Endothelial cell of umbilical vein (primary cell): ENCODE measurements at regions not wholly inside any gene's neighbourhood (a gene's known extent, or its start where the extent isn't known, plus 50 kb on each side); places are given as distances from the start of the nearest gene placed in this dataset.
"Not testable (repeated sequence)": the region's sequence is repeated elsewhere in the genome, so short reads cannot be mapped to it uniquely, and the experiment has no call there.

Experiments used
- BruUV-seq: library from RNA; stranded (reverse); fragments of 400-500 nt; replicated peaks from 2 replicates; lab custom pipeline; 2021; lab: Mats Ljungman, UMichigan
- CTCF ChIA-PET: fragments of 300-600, 350-600 bp; sonication (Branson Sonifier 250); formaldehyde crosslinking; loops from one replicate; lab custom pipeline; 2021; ENCODE audit warnings: antibody characterized with exemption, inconsistent platforms; lab: Charles Lee
- POLR2A ChIA-PET: fragments of 300-600, 350-600 bp; sonication (Branson Sonifier 250); formaldehyde crosslinking; loops from one replicate; lab custom pipeline; 2021; ENCODE audit warnings: antibody characterized with exemption, inconsistent platforms; lab: Charles Lee
- DNase-seq: peaks from one replicate; pipeline ENCODE4 v3.0.0-alpha.2; 2011; ENCODE audit warnings: low read depth, low spot score
- FAIRE-seq: peaks from 2 replicates; lab custom pipeline; 2011; peaks lifted over from hg19 to GRCh38; lab: Jason Lieb, UNC
- H2AFZ ChIP-seq: 2 replicates; pipeline ENCODE4 v1.6.0; 2012; ENCODE audit warnings: low read depth, low read length, control low read depth, inconsistent platforms
- H3K27ac ChIP-seq: 2 replicates; pipeline ENCODE4 v1.5.1; 2011; ENCODE audit warnings: low read depth, mild to moderate bottlenecking, control low read depth, low read length, moderate library complexity; ENCODE audit not compliant: insufficient read depth
- H3K27me3 ChIP-seq, 2 experiments: 2 replicates each; pipeline versions ENCODE4 v1.6.0 to v1.6.1; 2011; ENCODE audit warnings: low read length in 2 of 2, mixed read lengths in 1 of 2; ENCODE audit not compliant: control insufficient read depth in 2 of 2, insufficient read depth in 2 of 2
- H3K36me3 ChIP-seq, 2 experiments: 2 replicates in 1 of 2; 3 replicates in 1 of 2; pipeline ENCODE4 v1.5.1; 2011; ENCODE audit warnings: low read length in 2 of 2, mild to moderate bottlenecking in 1 of 2, moderate library complexity in 1 of 2; ENCODE audit not compliant: control insufficient read depth in 2 of 2, insufficient read depth in 2 of 2; ENCODE audit errors: extremely low read depth in 1 of 2
- H3K4me1 ChIP-seq: 3 replicates; pipeline ENCODE4 v1.5.1; 2011; ENCODE audit warnings: mild to moderate bottlenecking, low read length; ENCODE audit not compliant: control insufficient read depth, insufficient read depth; ENCODE audit errors: extremely low read depth
- H3K4me2 ChIP-seq: 2 replicates; pipeline ENCODE4 v1.6.1; 2011; ENCODE audit warnings: low read length, control low read depth, mixed read lengths; ENCODE audit not compliant: insufficient read depth
- H3K4me3 ChIP-seq, 3 experiments: fragments of 200-600 bp in 1 of 3; sonication (generic), shearing (Covaris generic) in 1 of 3; replicated peaks in 1 of 3; 2 replicates each; pipeline ENCODE4 v1.5.1; 2011 to 2016; ENCODE audit warnings: control low read depth in 3 of 3, low read length in 3 of 3, mild to moderate bottlenecking in 2 of 3, inconsistent platforms in 1 of 3, low read depth in 1 of 3, moderate library complexity in 1 of 3; ENCODE audit not compliant: insufficient read depth in 1 of 3
- H3K79me2 ChIP-seq: 2 replicates; pipeline ENCODE4 v1.6.0; 2012; ENCODE audit warnings: low read length, inconsistent platforms; ENCODE audit not compliant: control insufficient read depth, insufficient read depth
- H3K9ac ChIP-seq: replicated peaks from 2 replicates; pipeline ENCODE3; 2011; ENCODE audit warnings: low read length, control low read depth; ENCODE audit not compliant: insufficient read depth; ENCODE audit errors: extremely low read depth
- H3K9me1 ChIP-seq: replicated peaks from 3 replicates; pipeline ENCODE4 v1.6.0; 2011; ENCODE audit warnings: mild to moderate bottlenecking, low read length; ENCODE audit not compliant: control insufficient read depth, insufficient read depth; ENCODE audit errors: extremely low read depth
- H3K9me3 ChIP-seq: replicated peaks from 2 replicates; pipeline ENCODE4 v1.5.1; 2012; ENCODE audit warnings: low read length, inconsistent platforms; ENCODE audit not compliant: control insufficient read depth, insufficient read depth
- H4K20me1 ChIP-seq: replicated peaks from 2 replicates; pipeline ENCODE3; 2011; ENCODE audit warnings: mild to moderate bottlenecking, low read length; ENCODE audit not compliant: control insufficient read depth, insufficient read depth; ENCODE audit errors: extremely low read depth
- EZH2 ChIP-seq: IDR thresholded peaks from 2 replicates; pipeline ENCODE4 v1.6.1; 2012; ENCODE audit warnings: borderline replicate concordance, low read depth, mild to moderate bottlenecking, moderate library complexity, low read length, inconsistent platforms; ENCODE audit not compliant: severe bottlenecking
- FOS ChIP-seq: IDR thresholded peaks from 2 replicates; pipeline ENCODE4 v1.6.1; 2011; ENCODE audit warnings: mild to moderate bottlenecking, low read length, moderate library complexity, borderline replicate concordance; ENCODE audit not compliant: insufficient read depth
- GATA2 ChIP-seq: IDR thresholded peaks from 2 replicates; pipeline ENCODE4 v1.7.0; 2011; ENCODE audit warnings: low read depth, mild to moderate bottlenecking, moderate library complexity, mixed read lengths, low read length; ENCODE audit not compliant: insufficient read length, insufficient read depth
- JUN ChIP-seq: IDR thresholded peaks from 2 replicates; pipeline ENCODE4 v1.6.1; 2011; ENCODE audit warnings: borderline replicate concordance, low read depth; ENCODE audit not compliant: insufficient read length, insufficient read depth
- MYC ChIP-seq: IDR thresholded peaks from one replicate; pipeline ENCODE4 v1.6.1; 2011; ENCODE audit warnings: mild to moderate bottlenecking, low read depth, low read length
- POLR2A ChIP-seq: IDR thresholded peaks from 2 replicates; pipeline ENCODE4 v1.6.1; 2012; ENCODE audit warnings: low read depth, mild to moderate bottlenecking, control low read depth, low read length
- POLR2AphosphoS5 ChIP-seq: IDR thresholded peaks from 2 replicates; pipeline ENCODE4 v1.6.1; 2012; ENCODE audit warnings: low read depth, mild to moderate bottlenecking, control low read depth, low read length, moderate library complexity; ENCODE audit not compliant: insufficient read depth
- dilution Hi-C: fragments of 300-500 bp; cut with MboI; formaldehyde crosslinking; loops from one replicate; pipeline ENCODE4 v1.15.0; 2019; ENCODE audit warnings: low sequenced_read_pairs; ENCODE audit not compliant: extremely low pct_ligation_motif_present
- intact Hi-C: fragments of 100-400 bp; cut with micrococcal nuclease; formaldehyde crosslinking; loops from one replicate; pipeline ENCODE4 v1.10.0; 2022
- TF ChIP-seq, protein P1 (sequence below): IDR thresholded peaks from 2 replicates; pipeline ENCODE4 v1.6.1; 2011; ENCODE audit not compliant: insufficient read depth, insufficient read length
- TF ChIP-seq, protein P2 (sequence below), 2 donors: IDR thresholded peaks; 1 replicate in 1 of 2; 2 replicates in 1 of 2; pipeline ENCODE4 v1.5.1; 2011; ENCODE audit warnings: low read length in 2 of 2, mild to moderate bottlenecking in 2 of 2, moderate library complexity in 2 of 2, control low read depth in 1 of 2, inconsistent platforms in 1 of 2, low read depth in 1 of 2; ENCODE audit not compliant: insufficient read depth in 1 of 2; ENCODE audit errors: extremely low read depth in 1 of 2

DNA sequence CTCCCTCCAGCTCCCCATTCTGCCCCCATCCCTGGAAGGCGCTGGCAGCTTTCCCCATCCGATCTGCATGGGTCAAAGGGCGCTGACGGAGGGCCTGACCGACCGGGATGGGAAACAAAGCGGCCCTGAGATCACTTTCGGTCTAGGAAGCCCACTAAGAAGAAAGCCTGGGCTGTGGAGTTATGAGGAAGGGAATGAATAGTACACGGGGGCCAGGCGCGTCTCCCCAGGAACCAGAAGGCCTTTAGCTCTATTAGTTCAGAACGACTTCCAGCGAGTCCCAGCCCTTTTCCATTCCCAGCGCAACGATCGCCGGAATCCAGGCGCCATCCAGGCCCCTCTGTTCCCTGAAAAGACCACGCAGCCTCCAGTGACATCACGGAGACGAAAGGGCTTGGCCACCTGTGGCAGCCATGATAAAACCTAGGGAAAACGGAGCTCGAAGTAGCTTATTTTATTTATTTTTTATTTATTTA, 70.1 kb upstream of the CCDC180 start:
- H3K4me3 ChIP-seq: no peak overlapping the region
- no peaks in the 10 kb centered on the region for H3K27me3 ChIP-seq
- no peak overlapping the region for H3K4me2 ChIP-seq
- CTCF ChIA-PET: interaction anchor here (1.0 to 2.1 kb wide), 4 partner anchors 16 to 380 kb away, joined by 3 to 13 read pairs (median 6); no protein-coding TSS in a partner anchor
- no peak overlapping the region for H3K9ac ChIP-seq
- BruUV-seq: no TSS peak
- dilution Hi-C loops: no loop called here
- H3K27ac ChIP-seq: no peak overlapping the region
- TF ChIP-seq, protein P1, sequence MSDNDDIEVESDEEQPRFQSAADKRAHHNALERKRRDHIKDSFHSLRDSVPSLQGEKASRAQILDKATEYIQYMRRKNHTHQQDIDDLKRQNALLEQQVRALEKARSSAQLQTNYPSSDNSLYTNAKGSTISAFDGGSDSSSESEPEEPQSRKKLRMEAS: no peak
- TF ChIP-seq FOS (no peak), POLR2A (no peak), POLR2AphosphoS5 (no peak), GATA2 (no peak), MYC (no peak), JUN (no peak), EZH2 (no peak)
- TF ChIP-seq, protein P2, sequence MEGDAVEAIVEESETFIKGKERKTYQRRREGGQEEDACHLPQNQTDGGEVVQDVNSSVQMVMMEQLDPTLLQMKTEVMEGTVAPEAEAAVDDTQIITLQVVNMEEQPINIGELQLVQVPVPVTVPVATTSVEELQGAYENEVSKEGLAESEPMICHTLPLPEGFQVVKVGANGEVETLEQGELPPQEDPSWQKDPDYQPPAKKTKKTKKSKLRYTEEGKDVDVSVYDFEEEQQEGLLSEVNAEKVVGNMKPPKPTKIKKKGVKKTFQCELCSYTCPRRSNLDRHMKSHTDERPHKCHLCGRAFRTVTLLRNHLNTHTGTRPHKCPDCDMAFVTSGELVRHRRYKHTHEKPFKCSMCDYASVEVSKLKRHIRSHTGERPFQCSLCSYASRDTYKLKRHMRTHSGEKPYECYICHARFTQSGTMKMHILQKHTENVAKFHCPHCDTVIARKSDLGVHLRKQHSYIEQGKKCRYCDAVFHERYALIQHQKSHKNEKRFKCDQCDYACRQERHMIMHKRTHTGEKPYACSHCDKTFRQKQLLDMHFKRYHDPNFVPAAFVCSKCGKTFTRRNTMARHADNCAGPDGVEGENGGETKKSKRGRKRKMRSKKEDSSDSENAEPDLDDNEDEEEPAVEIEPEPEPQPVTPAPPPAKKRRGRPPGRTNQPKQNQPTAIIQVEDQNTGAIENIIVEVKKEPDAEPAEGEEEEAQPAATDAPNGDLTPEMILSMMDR (IDR thresholded peaks at IDR 0.05; ENCODE audit: extremely low read depth in 1 of 2, insufficient read depth in 1 of 2, low read depth in 1 of 2, low read length in 2 of 2): no peak
- no peaks in the 10 kb centered on the region for H4K20me1 ChIP-seq
- H3K36me3 ChIP-seq: no peaks in the 10 kb centered on the region
- intact Hi-C loops: loop anchor here (5.0 kb wide), 2 partner anchors 70 to 380 kb away; partner anchors contain the start of gene CCDC180
- POLR2A ChIA-PET: no interaction called here
- DNase-seq (no peak), FAIRE-seq (no peak)
- no peaks in the 10 kb centered on the region for H3K9me3 ChIP-seq
- no peaks in the 10 kb centered on the region for H3K79me2 ChIP-seq
- peak overlapping the region; percentile 3 for H2AFZ ChIP-seq
- peaks cover 6% of the 10 kb centered on the region for H3K4me1 ChIP-seq
- H3K9me1 ChIP-seq: no peaks in the 10 kb centered on the region

DNA sequence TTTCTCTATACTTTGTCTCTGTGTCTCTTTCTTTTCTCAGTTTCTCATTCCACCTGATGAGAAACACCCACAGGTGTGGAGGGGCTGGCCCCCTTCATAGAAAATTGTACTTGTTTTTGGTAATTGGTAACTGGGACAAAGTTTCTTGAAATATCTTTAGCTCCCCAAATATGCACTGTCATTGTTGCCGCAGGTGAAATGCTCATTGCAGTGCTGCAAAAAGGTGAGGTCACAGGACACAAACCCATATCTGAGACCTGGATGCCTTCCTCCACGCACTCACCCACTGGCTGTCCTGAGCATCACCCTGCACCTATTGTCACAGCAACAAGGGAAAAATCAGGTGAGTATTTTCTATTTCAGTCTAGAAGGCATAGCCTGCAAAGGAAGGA, 74.5 kb upstream of the CCDC180 start:
- POLR2A ChIA-PET, H3K4me1 ChIP-seq, H3K27ac ChIP-seq, BruUV-seq, H3K9ac ChIP-seq, H3K27me3 ChIP-seq, H3K9me1 ChIP-seq, H3K4me2 ChIP-seq, intact Hi-C loops, H3K36me3 ChIP-seq, H2AFZ ChIP-seq, dilution Hi-C loops, FAIRE-seq, DNase-seq, CTCF ChIA-PET, H4K20me1 ChIP-seq, H3K9me3 ChIP-seq, H3K79me2 ChIP-seq, H3K4me3 ChIP-seq: not testable (repeated sequence)
